COLO668 (cell line): ENCODE measurements at regions not wholly inside any gene's neighbourhood (a gene's known extent, or its start where the extent isn't known, plus 50 kb on each side); places are given as distances from the start of the nearest gene placed in this dataset.
A peak's percentile ranks its signal among the peaks of the same experiment; 100 is the strongest.
"Not testable (repeated sequence)": the region's sequence is repeated elsewhere in the genome, so short reads cannot be mapped to it uniquely, and the experiment has no call there.

Experiments used
- DNase-seq: peaks from one replicate; lab custom pipeline; 2025; ENCODE audit not compliant: unreplicated experiment; lab: John Stamatoyannopoulos, UW

- not testable (repeated sequence) for DNase-seq
Measured at GRCh38 chr14:87734577-87735360, 258.2 kb downstream of the GALC start.

- not testable (repeated sequence) for DNase-seq
Measured at GRCh38 chr14:87733115-87733514, 259.9 kb downstream of the GALC start.

GRCh38 chr14:87732562-87732961 is 260.4 kb downstream of the GALC start:
- no peak for DNase-seq

- no peak for DNase-seq
Measured at GRCh38 chr14:87725318-87725717, 267.7 kb downstream of the GALC start.

- no peak for DNase-seq
Measured at GRCh38 chr14:87712396-87713090, 280.4 kb downstream of the GALC start.

- DNase-seq, result no peak
Measured at GRCh38 chr14:87705439-87705896, 287.5 kb downstream of the GALC start.

GRCh38 chr14:87698481-87698880 is 294.5 kb downstream of the GALC start:
- no peak for DNase-seq

GRCh38 chr14:87696485-87696884 is 296.5 kb downstream of the GALC start:
- peak; percentile 27 for DNase-seq

GRCh38 chr14:87691042-87691881 is 301.7 kb downstream of the GALC start:
- DNase-seq, result no peak

GRCh38 chr14:87690076-87690613 is 302.8 kb downstream of the GALC start:
- DNase-seq, result no peak

GRCh38 chr14:87688524-87688923 is 304.5 kb downstream of the GALC start:
- DNase-seq, result no peak

- DNase-seq, result no peak
Measured at GRCh38 chr14:87687420-87687819, 305.6 kb downstream of the GALC start.

- no peak for DNase-seq
Measured at GRCh38 chr14:87686746-87687145, 306.2 kb downstream of the GALC start.

GRCh38 chr14:87679866-87680265 is 313.1 kb downstream of the GALC start:
- DNase-seq, result no peak

GRCh38 chr14:87678624-87679023 is 314.4 kb downstream of the GALC start:
- no peak for DNase-seq

- no peak for DNase-seq
Measured at GRCh38 chr14:87676814-87677437, 316.1 kb downstream of the GALC start.

- DNase-seq, result no peak
Measured at GRCh38 chr14:87667659-87668058, 325.3 kb downstream of the GALC start.

GRCh38 chr14:87656315-87656714 is 336.7 kb downstream of the GALC start:
- DNase-seq, result no peak

- DNase-seq, result no peak
Measured at GRCh38 chr14:87652278-87652677, 340.7 kb downstream of the GALC start.

- DNase-seq, result no peak
Measured at GRCh38 chr14:87644689-87645088, 348.3 kb downstream of the GALC start.

- DNase-seq, result no peak
Measured at GRCh38 chr14:87643005-87643404, 350.0 kb downstream of the GALC start.
